HepG2 (cell line): ENCODE measurements at regions not wholly inside any gene's neighbourhood (a gene's known extent, or its start where the extent isn't known, plus 50 kb on each side); places are given as distances from the start of the nearest gene placed in this dataset.

Experiments used
- ASH2L ChIP-seq: fragments of 300-600, 200-600 bp; sonication (generic); IDR thresholded peaks from 2 replicates; pipeline ENCODE4 v1.7.0; 2017; ENCODE audit warnings: low read depth, mild to moderate bottlenecking, moderate library complexity, mixed read lengths, low read length; ENCODE audit not compliant: insufficient read length
- CTCF ChIP-seq: sonication (generic); formaldehyde crosslinking; IDR thresholded peaks from 2 replicates; pipeline ENCODE4 v1.5.0; 2020; ENCODE audit warnings: mild to moderate bottlenecking, missing genetic modification reagents, moderate library complexity
- POLR2A ChIP-seq, 2 experiments: IDR thresholded peaks; 2 replicates each; pipeline ENCODE4 v1.6.1; 2011; ENCODE audit warnings: low read depth in 2 of 2, low read length in 2 of 2, mild to moderate bottlenecking in 1 of 2, moderate library complexity in 1 of 2; ENCODE audit not compliant: insufficient read depth in 1 of 2
- RBFOX2 ChIP-seq: fragments of 200-400 bp; formaldehyde crosslinking; IDR thresholded peaks from 2 replicates; pipeline ENCODE4 v1.6.1; 2017; ENCODE audit warnings: low read depth, mild to moderate bottlenecking, low read length
- ZNF121 ChIP-seq: sonication (generic); formaldehyde crosslinking; IDR thresholded peaks from 2 replicates; pipeline ENCODE4 v1.5.0; 2020; ENCODE audit warnings: mild to moderate bottlenecking, missing genetic modification reagents
- ZNF639 ChIP-seq: conservative IDR thresholded peaks from 2 replicates; pipeline ENCODE4 v1.6.1; 2018; ENCODE audit warnings: missing genetic modification reagents
- ZNF816 ChIP-seq: sonication (generic); formaldehyde crosslinking; IDR thresholded peaks from 2 replicates; pipeline ENCODE4 v1.8.0; 2022; ENCODE audit warnings: missing genetic modification reagents, mild to moderate bottlenecking, borderline replicate concordance

- TF ChIP-seq ASH2L (no peak), RBFOX2 (no peak), ZNF816 (CRISPR knock-in tag) (no peak), POLR2A (IDR thresholded peaks at IDR 0.05; ENCODE audit: insufficient read depth in 1 of 2, low read depth in 2 of 2, low read length in 2 of 2) (no peak), CTCF (CRISPR knock-in tag) (no peak), ZNF639 (CRISPR knock-in tag) (no peak), ZNF121 (CRISPR knock-in tag) (no peak)
Measured at GRCh38 chr1:163610486-163610885, 288.7 kb downstream of the NUF2 start.
